Mucosa of rectum (tissue), 2 donors: ENCODE measurements at regions not wholly inside any gene's neighbourhood (a gene's known extent, or its start where the extent isn't known, plus 50 kb on each side); places are given as distances from the start of the nearest gene placed in this dataset.

ENCODE experiments used
- H3K27ac ChIP-seq, 2 donors: one replicate each; pipeline ENCODE4 v1.7.0; 2013; ENCODE audit warnings: inconsistent platforms in 2 of 2, low read depth in 2 of 2, low read length in 2 of 2
- H3K27me3 ChIP-seq, 2 donors: one replicate each; pipeline ENCODE4 v1.7.0; 2013; ENCODE audit warnings: low read length in 2 of 2; ENCODE audit not compliant: control insufficient read depth in 2 of 2, insufficient read depth in 2 of 2
- H3K36me3 ChIP-seq, 2 donors: one replicate each; pipeline ENCODE4 v1.7.0; 2013; ENCODE audit warnings: low read length in 2 of 2; ENCODE audit not compliant: control insufficient read depth in 2 of 2, insufficient read depth in 2 of 2
- H3K4me1 ChIP-seq, 2 donors: one replicate each; pipeline ENCODE4 v1.7.0; 2013; ENCODE audit warnings: low read length in 2 of 2, mild to moderate bottlenecking in 1 of 2; ENCODE audit not compliant: control insufficient read depth in 2 of 2, insufficient read depth in 2 of 2
- H3K4me3 ChIP-seq, 2 donors: one replicate each; pipeline ENCODE4 v1.7.0; 2013; ENCODE audit warnings: low read length in 2 of 2
- H3K9ac ChIP-seq, 2 donors: one replicate each; pipeline ENCODE4 v1.7.0; 2013; ENCODE audit warnings: low read length in 2 of 2, low read depth in 1 of 2, mild to moderate bottlenecking in 1 of 2
- H3K9me3 ChIP-seq, 2 donors: one replicate each; pipeline ENCODE4 v1.7.0; 2013; ENCODE audit warnings: low read length in 2 of 2; ENCODE audit not compliant: control insufficient read depth in 2 of 2
- donor health status: healthy.
- donor health status: Normal muscosa, but diverticular disease.

DNA sequence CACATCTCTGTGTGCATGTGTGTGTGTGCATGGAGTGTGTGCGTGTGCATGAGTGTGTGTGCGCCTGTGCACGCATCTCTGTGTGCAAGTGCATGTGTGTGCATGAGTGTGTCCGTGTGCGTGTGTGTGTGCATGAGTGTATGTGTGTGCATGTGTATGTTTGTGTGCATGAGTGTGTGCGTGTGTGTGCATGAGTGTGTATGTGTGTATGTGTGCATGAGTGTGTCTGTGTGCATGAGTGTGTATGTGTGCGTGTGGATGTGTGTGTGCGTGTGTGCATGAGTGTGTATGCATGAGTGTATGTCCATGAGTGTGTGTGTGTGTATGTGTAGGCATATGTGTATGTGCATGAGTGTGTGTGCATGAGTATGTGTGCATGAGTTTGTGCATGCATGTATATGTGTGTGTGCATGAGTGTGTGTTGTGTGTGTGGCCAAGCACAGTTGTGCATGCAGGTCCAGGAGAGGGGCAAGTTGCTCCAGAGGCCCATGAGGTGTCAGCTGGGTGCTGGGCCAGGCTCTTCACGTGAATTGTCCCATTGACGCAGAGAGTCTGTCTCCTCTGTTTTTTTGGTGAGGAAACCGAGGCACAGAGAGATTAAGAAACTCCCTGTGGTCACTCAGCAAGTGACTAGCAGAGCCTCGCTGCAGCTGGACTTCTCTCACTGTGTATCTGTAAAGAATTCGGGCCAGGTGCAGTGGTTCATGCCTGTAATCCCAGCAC is 75.5 kb downstream of the ASB1 start:
- Histone ChIP-seq H3K9ac (no peak overlapping the region), H3K4me1 (no peaks in the 10 kb centered on the region), H3K27ac (no peak overlapping the region), H3K27me3 (no peaks in the 10 kb centered on the region), H3K36me3 (no peaks in the 10 kb centered on the region), H3K4me3 (no peak overlapping the region), H3K9me3 (no peaks in the 10 kb centered on the region)

DNA sequence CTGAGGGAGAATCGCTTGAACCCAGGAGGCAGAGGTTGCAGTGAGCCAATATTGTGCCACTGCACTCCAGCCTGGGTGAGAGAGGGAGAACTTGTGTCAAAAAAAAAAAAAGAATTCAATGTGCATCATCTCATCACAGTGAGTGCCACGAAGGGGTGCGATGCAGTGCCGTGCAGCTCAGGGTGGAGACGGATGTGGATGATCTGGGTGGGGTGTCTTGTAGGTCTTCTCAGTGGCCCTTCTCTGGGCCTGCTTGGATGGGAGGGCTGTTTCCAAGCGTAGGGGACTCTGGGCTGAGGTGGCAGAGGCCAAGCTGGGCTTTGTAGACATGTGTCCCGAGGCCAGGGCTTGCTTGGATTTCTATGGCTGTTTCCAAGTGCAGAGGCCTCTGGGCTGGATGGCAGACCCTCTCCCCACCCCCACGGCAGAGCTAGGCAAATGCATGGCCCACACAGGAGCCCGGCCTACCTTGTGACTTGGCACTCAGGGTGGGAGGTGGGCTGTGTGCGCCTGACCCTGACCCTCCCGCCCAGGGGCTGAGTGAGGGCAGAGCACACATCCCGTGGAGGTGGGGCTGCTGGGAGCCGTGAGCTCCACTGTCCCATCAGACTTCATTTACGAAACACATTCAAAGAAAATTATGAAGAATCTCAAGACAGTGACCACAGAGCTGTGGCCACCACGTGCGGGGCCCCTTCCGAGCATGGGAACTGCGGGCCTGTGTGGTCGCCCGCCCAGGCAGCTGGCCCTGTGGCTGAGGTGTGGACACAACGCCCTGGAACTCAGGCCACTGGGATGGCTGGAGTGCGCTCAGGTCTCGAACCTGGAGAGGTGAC is 76.4 kb downstream of the ASB1 start:
- H3K9ac ChIP-seq, result no peak overlapping the region
- no peak overlapping the region for H3K4me3 ChIP-seq
- H3K36me3 ChIP-seq, result no peaks in the 10 kb centered on the region
- no peaks in the 10 kb centered on the region for H3K9me3 ChIP-seq
- no peaks in the 10 kb centered on the region for H3K27me3 ChIP-seq
- H3K27ac ChIP-seq, result no peak overlapping the region
- no peaks in the 10 kb centered on the region for H3K4me1 ChIP-seq

DNA sequence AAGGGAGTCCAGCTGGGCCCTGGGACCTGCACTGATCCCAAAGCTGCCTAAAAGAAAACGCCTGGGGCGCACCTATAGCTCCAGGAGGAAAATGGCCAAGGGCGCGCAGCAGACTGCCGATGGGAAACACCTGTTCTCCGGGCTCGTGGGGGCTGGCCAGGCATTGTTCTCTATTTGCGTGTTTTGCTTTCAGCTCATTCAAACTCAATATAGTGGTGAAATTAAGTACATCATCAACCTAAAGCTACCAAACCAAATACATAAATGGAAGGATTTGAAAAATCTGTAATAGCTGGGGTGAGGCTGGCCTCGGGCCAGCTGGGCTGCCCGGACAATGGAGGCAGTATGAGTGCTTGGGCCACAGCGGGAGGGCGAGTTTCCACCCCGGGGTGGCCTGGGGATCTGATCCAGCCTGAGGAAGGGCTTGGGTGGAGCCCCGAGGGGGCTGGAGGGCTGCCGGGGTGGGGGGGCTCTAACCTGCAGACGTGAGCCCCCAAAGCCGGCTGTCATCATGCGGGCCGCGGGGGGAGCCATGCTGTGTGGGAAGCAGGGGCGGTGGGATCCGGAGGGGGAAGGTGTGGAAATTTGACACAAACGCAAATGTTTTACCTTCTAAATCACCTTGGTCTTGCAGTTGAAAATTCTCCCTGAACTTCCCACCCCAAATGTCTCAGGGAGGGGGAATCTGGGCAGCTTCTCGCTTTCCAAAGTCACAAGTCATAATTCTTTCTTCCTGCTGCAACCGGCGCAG is 77.6 kb downstream of the ASB1 start:
- H3K4me3 ChIP-seq, result no peak overlapping the region
- no peaks in the 10 kb centered on the region for H3K4me1 ChIP-seq
- no peaks in the 10 kb centered on the region for H3K9me3 ChIP-seq
- no peak overlapping the region for H3K9ac ChIP-seq
- no peaks in the 10 kb centered on the region for H3K27me3 ChIP-seq
- no peaks in the 10 kb centered on the region for H3K36me3 ChIP-seq
- H3K27ac ChIP-seq, result no peak overlapping the region

DNA sequence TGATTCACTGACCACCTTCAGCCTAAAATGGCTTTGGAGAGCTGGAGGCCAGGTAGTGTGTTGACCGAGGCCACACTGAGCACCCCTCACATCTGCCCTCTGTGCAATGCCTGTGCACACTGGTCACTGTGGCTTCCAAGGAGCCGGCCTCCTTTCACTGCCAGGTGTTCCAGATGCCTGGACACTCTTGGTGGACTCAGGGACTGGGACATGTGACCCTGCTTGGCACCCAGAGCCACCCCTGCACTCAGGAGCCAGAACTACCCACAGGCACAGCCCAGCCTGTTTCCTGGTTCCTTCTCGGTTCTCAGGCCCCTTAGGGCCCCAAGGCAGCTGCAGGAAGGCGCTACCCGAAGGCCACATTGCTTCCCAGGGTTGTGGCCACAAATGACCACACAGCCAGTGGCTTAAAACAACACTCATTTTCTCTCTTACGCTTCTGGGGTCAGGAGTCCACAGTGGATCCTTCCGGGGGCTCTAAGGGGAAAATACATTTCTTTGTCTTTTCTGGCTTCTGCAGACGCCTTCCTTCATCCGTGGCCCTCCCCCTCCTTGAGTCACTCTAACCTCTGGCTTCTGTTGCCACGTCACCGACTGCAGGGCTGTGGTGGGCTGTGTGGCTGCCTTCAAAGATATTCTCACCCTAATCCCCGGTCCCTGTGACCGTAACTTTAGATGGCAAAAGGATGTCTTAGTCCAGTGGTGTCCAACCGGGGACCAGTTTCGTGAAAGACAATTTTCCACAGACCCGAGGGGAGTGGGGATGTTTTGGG is 78.6 kb downstream of the ASB1 start:
- no peak overlapping the region for H3K4me3 ChIP-seq
- H3K36me3 ChIP-seq, result no peaks in the 10 kb centered on the region
- no peak overlapping the region for H3K27ac ChIP-seq
- no peak overlapping the region for H3K9ac ChIP-seq
- H3K27me3 ChIP-seq, result no peaks in the 10 kb centered on the region
- no peaks in the 10 kb centered on the region for H3K4me1 ChIP-seq
- H3K9me3 ChIP-seq, result no peaks in the 10 kb centered on the region

DNA sequence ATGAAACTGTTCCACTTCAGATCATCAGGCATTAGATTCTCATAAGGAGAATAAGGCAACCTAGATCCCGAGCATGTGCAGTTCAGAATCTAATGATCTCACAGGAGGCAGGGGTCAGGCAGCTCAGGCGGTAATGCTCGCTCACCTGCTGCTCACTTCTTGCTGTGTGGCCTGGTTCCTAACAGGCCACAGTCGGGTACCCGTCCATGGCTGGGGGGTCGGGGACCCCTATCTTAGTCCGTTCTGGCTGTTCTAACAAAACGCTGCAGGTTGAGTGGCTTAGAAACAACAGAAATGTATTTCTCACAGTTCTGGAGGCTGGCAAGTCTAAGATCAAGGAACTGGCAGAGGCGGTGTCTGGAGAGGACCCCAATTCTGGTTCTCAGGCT is 79.2 kb downstream of the ASB1 start:
- no peak overlapping the region for H3K4me3 ChIP-seq

DNA sequence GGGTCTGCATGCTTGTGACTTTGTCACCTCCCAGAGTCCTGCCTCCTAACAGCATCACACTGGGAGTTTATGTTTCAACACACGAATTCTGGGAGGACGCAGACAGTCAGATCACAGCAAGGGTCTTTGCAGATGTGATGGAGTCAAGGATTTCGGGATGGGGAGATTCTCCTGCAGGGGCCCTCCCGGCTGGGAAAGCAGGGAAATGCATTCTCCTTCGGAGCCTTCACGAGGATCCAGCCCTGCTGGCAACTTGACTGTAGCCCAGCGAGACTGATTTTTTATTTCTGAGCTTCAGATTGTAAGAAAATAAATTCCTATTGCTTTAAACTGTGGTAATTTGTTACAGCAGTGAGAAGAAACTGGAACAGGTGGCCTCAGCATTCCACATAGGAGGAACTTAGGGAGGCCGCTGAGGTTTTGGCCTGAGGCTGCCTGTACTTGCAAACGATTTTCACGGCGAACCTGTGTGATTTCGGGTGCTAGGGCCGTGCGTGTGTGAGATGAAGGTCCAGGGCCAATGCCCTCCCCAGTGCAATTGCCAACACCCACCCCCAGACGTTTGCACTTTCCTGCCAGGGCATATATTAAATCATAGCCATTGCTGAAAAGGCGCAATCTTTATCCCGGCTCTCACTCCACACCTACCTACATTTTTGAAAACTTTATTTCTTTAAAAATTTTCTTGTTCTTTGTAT is 79.8 kb downstream of the ASB1 start:
- H3K4me1 ChIP-seq, result no peaks in the 10 kb centered on the region
- H3K9me3 ChIP-seq, result no peaks in the 10 kb centered on the region
- no peak overlapping the region for H3K4me3 ChIP-seq
- no peak overlapping the region for H3K27ac ChIP-seq
- H3K27me3 ChIP-seq, result no peaks in the 10 kb centered on the region
- H3K9ac ChIP-seq, result no peak overlapping the region
- H3K36me3 ChIP-seq, result no peaks in the 10 kb centered on the region

More for the DNA sequence above, 79.2 kb downstream of the ASB1 start:
- Histone ChIP-seq H3K36me3 (no peaks in the 10 kb centered on the region), H3K27ac (no peak overlapping the region), H3K9ac (no peak overlapping the region), H3K9me3 (no peaks in the 10 kb centered on the region), H3K4me1 (no peaks in the 10 kb centered on the region), H3K27me3 (no peaks in the 10 kb centered on the region)

DNA sequence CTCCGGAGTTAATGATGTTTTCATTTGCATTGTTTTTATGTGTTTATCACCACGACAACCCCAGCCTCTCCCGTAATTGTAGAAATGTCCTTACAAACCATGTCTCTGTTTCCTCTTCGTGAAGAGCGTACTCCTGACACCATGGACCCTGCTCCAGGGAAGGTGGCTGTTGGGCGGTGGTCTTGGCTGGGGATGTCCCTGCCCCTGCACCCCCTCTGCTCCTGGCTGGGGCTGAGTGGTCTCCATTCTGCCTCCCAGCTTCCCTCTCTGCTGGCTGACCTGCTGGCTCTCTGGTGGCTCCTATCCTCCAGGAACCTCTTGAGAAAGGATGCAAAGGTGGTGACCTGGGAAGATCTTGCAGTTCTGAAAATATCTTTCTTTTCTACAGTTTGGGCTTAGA is 81.1 kb downstream of the ASB1 start:
- no peaks in the 10 kb centered on the region for H3K27me3 ChIP-seq
- H3K36me3 ChIP-seq, result no peaks in the 10 kb centered on the region
- H3K27ac ChIP-seq, result no peak overlapping the region
- no peaks in the 10 kb centered on the region for H3K9me3 ChIP-seq
- no peaks in the 10 kb centered on the region for H3K4me1 ChIP-seq
- no peak overlapping the region for H3K4me3 ChIP-seq
- H3K9ac ChIP-seq, result no peak overlapping the region

DNA sequence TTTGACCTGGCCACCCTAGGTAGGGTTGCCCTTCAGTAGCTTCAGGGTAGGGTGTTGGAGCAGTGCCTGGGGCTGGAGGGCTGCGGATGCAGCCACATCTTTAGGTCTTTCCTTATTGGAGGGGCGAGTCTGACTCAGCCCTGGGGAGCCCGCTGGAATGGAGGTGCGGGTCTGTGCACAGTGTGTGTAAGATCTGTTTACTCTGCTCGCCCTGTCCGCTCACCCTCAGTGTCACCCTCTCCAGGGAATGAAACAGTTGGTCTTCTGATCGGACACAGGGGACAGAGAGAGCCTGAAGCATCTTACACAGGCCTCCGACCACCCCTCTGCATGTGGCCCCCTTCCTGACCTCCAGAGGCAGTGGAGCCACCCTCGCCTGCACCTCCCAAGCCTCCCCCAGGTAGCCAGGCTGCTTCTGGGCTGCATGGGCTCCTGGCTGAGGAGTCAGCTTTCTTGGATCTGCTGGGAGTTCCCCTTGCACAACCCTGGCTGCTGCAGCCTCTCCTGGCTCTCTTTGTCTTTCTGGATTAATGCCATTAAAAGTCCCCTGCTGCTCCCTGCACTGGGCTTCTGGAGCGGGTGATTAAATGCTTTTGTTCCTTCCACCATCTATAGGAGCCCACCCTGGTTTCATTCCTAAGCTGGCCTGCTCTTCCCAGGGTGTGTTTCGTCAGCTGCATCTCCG is 82.6 kb downstream of the ASB1 start:
- no peak overlapping the region for H3K27ac ChIP-seq
- no peak overlapping the region for H3K4me3 ChIP-seq
- H3K9ac ChIP-seq, result no peak overlapping the region
- H3K27me3 ChIP-seq, result no peaks in the 10 kb centered on the region
- H3K4me1 ChIP-seq, result no peaks in the 10 kb centered on the region
- H3K9me3 ChIP-seq, result no peaks in the 10 kb centered on the region
- no peaks in the 10 kb centered on the region for H3K36me3 ChIP-seq

DNA sequence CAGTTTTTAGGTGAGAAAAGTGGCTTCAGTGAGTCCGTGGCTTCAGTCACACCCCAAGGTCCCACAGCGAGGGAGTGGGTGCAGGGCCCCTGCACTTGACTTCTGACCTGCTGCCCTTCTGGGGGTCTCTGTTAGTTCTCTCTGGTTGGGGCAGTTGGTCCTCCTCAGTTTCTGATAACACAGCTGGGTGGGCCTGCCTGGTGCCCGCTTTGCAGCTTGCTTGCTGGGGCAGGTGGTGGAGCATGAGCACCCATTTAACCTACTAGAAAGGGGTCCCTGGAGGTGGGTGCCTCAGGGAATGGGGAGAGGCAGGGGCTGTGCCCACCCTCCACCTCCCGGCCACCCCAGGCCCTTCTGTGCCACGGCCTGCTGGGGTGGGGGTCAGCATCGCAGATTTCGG is 83.2 kb downstream of the ASB1 start:
- Histone ChIP-seq H3K9ac (no peak overlapping the region), H3K4me1 (no peaks in the 10 kb centered on the region), H3K4me3 (no peak overlapping the region), H3K27me3 (no peaks in the 10 kb centered on the region), H3K9me3 (no peaks in the 10 kb centered on the region), H3K27ac (no peak overlapping the region), H3K36me3 (no peaks in the 10 kb centered on the region)
